B cell (primary cell): ENCODE measurements at regions not wholly inside any gene's neighbourhood (a gene's known extent, or its start where the extent isn't known, plus 50 kb on each side); places are given as distances from the start of the nearest gene placed in this dataset.

ENCODE experiments used
- ATAC-seq: fragments of 200-7000 bp; cut with Tn5 transposase; one replicate; pipeline ENCODE4 v1.10.0; 2021; ENCODE audit warnings: low read depth, mild to moderate bottlenecking, moderate number of reproducible peaks, moderate library complexity
- CTCF ChIA-PET: fragments of 350-600 bp; sonication (Branson Sonifier 250); formaldehyde crosslinking; loops from one replicate; lab custom pipeline; 2021; ENCODE audit warnings: antibody characterized with exemption, inconsistent platforms; lab: Charles Lee
- POLR2A ChIA-PET: fragments of 350-600 bp; sonication (Branson Sonifier 250); formaldehyde crosslinking; loops from one replicate; lab custom pipeline; 2021; ENCODE audit warnings: antibody characterized with exemption; lab: Charles Lee
- DNase-seq: peaks from one replicate; pipeline ENCODE4 v3.0.0; 2013
- H2AFZ ChIP-seq: 2 replicates; pipeline ENCODE4 v1.6.1; 2012; ENCODE audit warnings: mild to moderate bottlenecking, low read depth, low read length; ENCODE audit not compliant: insufficient read depth, poor library complexity, severe bottlenecking
- H3K27ac ChIP-seq, 2 donors: 1 replicate in 1 of 2; 2 replicates in 1 of 2; pipeline ENCODE4 v1.5.1; 2012 to 2013; ENCODE audit warnings: low read length in 2 of 2, mild to moderate bottlenecking in 2 of 2, moderate library complexity in 1 of 2
- H3K27me3 ChIP-seq, 4 experiments: fragments of 200-600 bp in 1 of 4; sonication (generic) in 1 of 4; replicated peaks in 1 of 4; 1 replicate in 2 of 4; 2 replicates in 2 of 4; pipeline versions ENCODE4 v1.6.1 to v1.7.0; 2013 to 2016; ENCODE audit warnings: low read length in 3 of 4, mild to moderate bottlenecking in 2 of 4, mixed read lengths in 1 of 4, moderate library complexity in 1 of 4; ENCODE audit not compliant: insufficient read depth in 4 of 4, control insufficient read depth in 3 of 4; ENCODE audit errors: control extremely low read depth in 1 of 4
- H3K36me3 ChIP-seq, 2 experiments: replicated peaks in 1 of 2; 1 replicate in 1 of 2; 2 replicates in 1 of 2; pipeline versions ENCODE4 v1.6.1 to v1.7.1; 2013; ENCODE audit warnings: low read length in 1 of 2; ENCODE audit not compliant: insufficient read depth in 2 of 2, control insufficient read depth in 1 of 2; ENCODE audit errors: control extremely low read depth in 1 of 2, extremely low read depth in 1 of 2
- H3K4me1 ChIP-seq, 2 donors: fragments of 200-600 bp in 1 of 2; sonication (generic) in 1 of 2; 1 replicate in 1 of 2; 2 replicates in 1 of 2; pipeline versions ENCODE4 v1.5.1 to v1.6.1; 2013 to 2017; ENCODE audit warnings: low read length in 2 of 2; ENCODE audit not compliant: control insufficient read depth in 2 of 2, insufficient read depth in 2 of 2
- H3K4me2 ChIP-seq: replicated peaks from 2 replicates; pipeline ENCODE3; 2012; ENCODE audit warnings: mild to moderate bottlenecking, low read depth, low read length; ENCODE audit not compliant: poor library complexity, severe bottlenecking
- H3K4me3 ChIP-seq, 5 experiments: fragments of 200-600 bp in 1 of 5; sonication (generic) in 1 of 5; 1 replicate in 3 of 5; 2 replicates in 2 of 5; pipeline versions ENCODE4 v1.5.1 to v1.7.0; 2011 to 2016; ENCODE audit warnings: low read length in 4 of 5, mild to moderate bottlenecking in 4 of 5, low read depth in 2 of 5, control low read depth in 1 of 5, moderate library complexity in 1 of 5; ENCODE audit not compliant: insufficient read depth in 1 of 5; ENCODE audit errors: control extremely low read depth in 1 of 5, extremely low read depth in 1 of 5
- H3K79me2 ChIP-seq: fragments of 200-600 bp; sonication (generic); one replicate; pipeline ENCODE4 v1.6.0; 2016; ENCODE audit warnings: low read length; ENCODE audit not compliant: control insufficient read depth, insufficient read depth
- H3K9ac ChIP-seq: fragments of 200-600 bp; sonication (generic); 2 replicates; pipeline ENCODE4 v1.6.1; 2017; ENCODE audit warnings: mild to moderate bottlenecking, low read length, moderate library complexity
- H3K9me3 ChIP-seq, 3 donors: one replicate each; pipeline versions ENCODE4 v1.6.1 to v1.7.1; 2013; ENCODE audit warnings: low read length in 2 of 3; ENCODE audit not compliant: control insufficient read depth in 2 of 3, insufficient read depth in 1 of 3; ENCODE audit errors: control extremely low read depth in 1 of 3
- H4K20me1 ChIP-seq: 2 replicates; pipeline ENCODE4 v1.6.0; 2012; ENCODE audit warnings: mild to moderate bottlenecking, low read length; ENCODE audit not compliant: insufficient read depth, control insufficient read depth, poor library complexity, severe bottlenecking
- H3K27ac Mint-ChIP-seq: one replicate; pipeline ENCODE4 v1.8.0; 2021; ENCODE audit warnings: mixed read lengths
- H3K27me3 Mint-ChIP-seq: one replicate; pipeline ENCODE4 v1.8.0; 2021; ENCODE audit warnings: mixed read lengths
- H3K4me1 Mint-ChIP-seq: one replicate; pipeline ENCODE4 v1.8.0; 2021; ENCODE audit warnings: mixed read lengths
- H3K4me3 Mint-ChIP-seq: one replicate; pipeline ENCODE4 v1.8.0; 2021; ENCODE audit warnings: mixed read lengths
- H3K9me3 Mint-ChIP-seq: one replicate; pipeline ENCODE4 v1.8.0; 2022; ENCODE audit warnings: mixed read lengths; ENCODE audit not compliant: insufficient read depth
- CTCF ChIP-seq: fragments of 200-600 bp; IDR thresholded peaks from one replicate; pipeline ENCODE4 v1.8.0; 2022; ENCODE audit warnings: antibody characterized with exemption, mild to moderate bottlenecking
- EZH2 ChIP-seq: IDR thresholded peaks from 2 replicates; pipeline ENCODE4 v1.6.1; 2012; ENCODE audit warnings: borderline replicate concordance, low read depth, mild to moderate bottlenecking, moderate library complexity, low read length; ENCODE audit not compliant: insufficient read depth, poor library complexity, severe bottlenecking
- WGBS: methylation state at CpG from one replicate; pipeline ENCODE4 v1.1.5; 2013; ENCODE audit warnings: missing lambda C conversion rate; ENCODE audit not compliant: insufficient coverage; 5-methylcytosine and 5-hydroxymethylcytosine counted together
- intact Hi-C: fragments of 100-400 bp; cut with micrococcal nuclease; formaldehyde crosslinking; loops from one replicate; pipeline ENCODE4 v1.10.0; 2022

- DNase-seq (no peak), ATAC-seq (no peak)
- Histone ChIP-seq H4K20me1 (no peaks in the 10 kb centered on the region), H3K4me2 (no peak overlapping the region), H3K79me2 (no peaks in the 10 kb centered on the region), H3K4me3 (no peak overlapping the region), H3K27ac (no peak overlapping the region), H2AFZ (no peak overlapping the region), H3K36me3 (no peaks in the 10 kb centered on the region), H3K9me3 (no peaks in the 10 kb centered on the region), H3K4me1 (no peaks in the 10 kb centered on the region), H3K27me3 (peaks cover 0 to 2% (median 0%) of the 10 kb centered on the region in 4 experiments), H3K9ac (no peak overlapping the region)
- no peak for TF ChIP-seq CTCF
- TF ChIP-seq EZH2: no peak
- POLR2A ChIA-PET: no interaction called here
- Mint-ChIP-seq H3K27ac (no peak overlapping the region), H3K27me3 (peaks cover 19% of the 10 kb centered on the region), H3K4me1 (no peaks in the 10 kb centered on the region), H3K4me3 (no peak overlapping the region), H3K9me3 (no peaks in the 10 kb centered on the region)
- whole genome bisulfite sequencing: no CpG with 5 or more reads among the region's 2 CpGs
- intact Hi-C loops: no loop called here
- CTCF ChIA-PET: no interaction called here
Measured at GRCh38 chr12:62162214-62162613, 98.0 kb upstream of the USP15 start.

- H3K27me3 ChIP-seq: peaks cover 0 to 2% (median 0%) of the 10 kb centered on the region in 4 experiments
- H3K27ac Mint-ChIP-seq: no peak overlapping the region
- no peak for DNase-seq
- no peak overlapping the region for H3K4me3 ChIP-seq
- no peak for ATAC-seq
- H3K9me3 ChIP-seq: no peaks in the 10 kb centered on the region
- H2AFZ ChIP-seq: no peak overlapping the region
- H3K9ac ChIP-seq: no peak overlapping the region
- TF ChIP-seq EZH2: no peak
- TF ChIP-seq CTCF: no peak
- WGBS: no CpG with 5 or more reads among the region's 1 CpG
- peaks cover 22% of the 10 kb centered on the region for H3K27me3 Mint-ChIP-seq
- no peaks in the 10 kb centered on the region for H3K79me2 ChIP-seq
- no peaks in the 10 kb centered on the region for H3K4me1 ChIP-seq
- no peaks in the 10 kb centered on the region for H4K20me1 ChIP-seq
- no peak overlapping the region for H3K27ac ChIP-seq
- ChIA-PET POLR2A (no interaction called here), CTCF (no interaction called here)
- H3K4me1 Mint-ChIP-seq: no peaks in the 10 kb centered on the region
- intact Hi-C loops: no loop called here
- no peak overlapping the region for H3K4me3 Mint-ChIP-seq
- no peaks in the 10 kb centered on the region for H3K36me3 ChIP-seq
- no peak overlapping the region for H3K4me2 ChIP-seq
- H3K9me3 Mint-ChIP-seq: no peaks in the 10 kb centered on the region
Measured at GRCh38 chr12:62163368-62163767, 96.8 kb upstream of the USP15 start.
